B cell (primary cell): ENCODE measurements at regions not wholly inside any gene's neighbourhood (a gene's known extent, or its start where the extent isn't known, plus 50 kb on each side); places are given as distances from the start of the nearest gene placed in this dataset.
"Not testable (repeated sequence)": the region's sequence is repeated elsewhere in the genome, so short reads cannot be mapped to it uniquely, and the experiment has no call there.

Experiments used
- CTCF ChIP-seq: fragments of 200-600 bp; IDR thresholded peaks from one replicate; pipeline ENCODE4 v1.8.0; 2022; ENCODE audit warnings: antibody characterized with exemption, mild to moderate bottlenecking
- EZH2 ChIP-seq: IDR thresholded peaks from 2 replicates; pipeline ENCODE4 v1.6.1; 2012; ENCODE audit warnings: borderline replicate concordance, low read depth, mild to moderate bottlenecking, moderate library complexity, low read length; ENCODE audit not compliant: insufficient read depth, poor library complexity, severe bottlenecking

GRCh38 chr2:91573755-91574154 lies 2882.3 kb downstream of the RPIA start:
- not testable (repeated sequence) for TF ChIP-seq CTCF, EZH2
